H1 (cell line): ENCODE measurements at regions not wholly inside any gene's neighbourhood (a gene's known extent, or its start where the extent isn't known, plus 50 kb on each side); places are given as distances from the start of the nearest gene placed in this dataset.

Source experiments
- BRCA1 ChIP-seq: IDR thresholded peaks from 2 replicates; pipeline ENCODE4 v1.6.1; 2012; ENCODE audit warnings: low read depth, low read length, improper control_type of control experiment
- CEBPB ChIP-seq: IDR thresholded peaks from 2 replicates; pipeline ENCODE4 v1.6.1; 2012; ENCODE audit warnings: low read depth, low read length
- EGR1 ChIP-seq: IDR thresholded peaks from 2 replicates; pipeline ENCODE4 v1.6.1; 2011; ENCODE audit warnings: low read depth, low read length, borderline replicate concordance
- EP300 ChIP-seq, 2 experiments: IDR thresholded peaks; 1 replicate in 1 of 2; 2 replicates in 1 of 2; pipeline ENCODE4 v1.6.1; 2011 to 2012; ENCODE audit warnings: low read depth in 2 of 2, low read length in 2 of 2, mild to moderate bottlenecking in 2 of 2, borderline replicate concordance in 1 of 2, inconsistent platforms in 1 of 2, moderate library complexity in 1 of 2
- EZH2 ChIP-seq: fragments of 200-600 bp; sonication (generic); IDR thresholded peaks from 2 replicates; pipeline ENCODE4 v1.7.1; 2012; ENCODE audit warnings: low read depth, mild to moderate bottlenecking, moderate library complexity, low read length, inconsistent platforms; ENCODE audit not compliant: severe bottlenecking
- JUND ChIP-seq: IDR thresholded peaks from 2 replicates; pipeline ENCODE4 v1.6.1; 2011; ENCODE audit warnings: mild to moderate bottlenecking, improper control_type of control experiment, low read length
- NANOG ChIP-seq: IDR thresholded peaks from 2 replicates; pipeline ENCODE4 v1.6.1; 2011; ENCODE audit warnings: low read length, low read depth, mild to moderate bottlenecking, inconsistent platforms; ENCODE audit not compliant: insufficient read depth, poor library complexity, severe bottlenecking
- NRF1 ChIP-seq: IDR thresholded peaks from 2 replicates; pipeline ENCODE4 v1.6.1; 2011; ENCODE audit warnings: mild to moderate bottlenecking, low read depth, low read length, improper control_type of control experiment
- PHF8 ChIP-seq: fragments of 200-600 bp; sonication (generic); conservative IDR thresholded peaks from 2 replicates; pipeline ENCODE4 v1.7.1; 2012; ENCODE audit warnings: low read depth, mild to moderate bottlenecking, inconsistent platforms, low read length, moderate library complexity
- POLR2A ChIP-seq, 2 experiments: IDR thresholded peaks; 1 replicate in 1 of 2; 2 replicates in 1 of 2; pipeline ENCODE4 v1.6.1; 2011; ENCODE audit warnings: low read depth in 2 of 2, low read length in 2 of 2, mild to moderate bottlenecking in 2 of 2; ENCODE audit errors: control extremely low read depth in 1 of 2
- POLR2AphosphoS5 ChIP-seq: IDR thresholded peaks from 2 replicates; pipeline ENCODE4 v1.6.1; 2011; ENCODE audit warnings: low read depth, low read length
- RFX5 ChIP-seq: IDR thresholded peaks from 2 replicates; pipeline ENCODE4 v1.6.1; 2011; ENCODE audit warnings: low read depth, low read length, improper control_type of control experiment, borderline replicate concordance
- TEAD4 ChIP-seq: IDR thresholded peaks from 2 replicates; pipeline ENCODE4 v1.6.1; 2012; ENCODE audit warnings: low read depth, low read length, inconsistent platforms, mixed read lengths
- TF ChIP-seq, protein P1 (sequence below), 3 experiments: IDR thresholded peaks; 1 replicate in 2 of 3; 2 replicates in 1 of 3; pipeline versions ENCODE4 v1.5.1 to v1.6.1; 2011; ENCODE audit warnings: low read length in 3 of 3, mild to moderate bottlenecking in 3 of 3, inconsistent platforms in 2 of 3, low read depth in 1 of 3, moderate library complexity in 1 of 3; ENCODE audit not compliant: insufficient read depth in 1 of 3; ENCODE audit errors: control extremely low read depth in 1 of 3

DNA sequence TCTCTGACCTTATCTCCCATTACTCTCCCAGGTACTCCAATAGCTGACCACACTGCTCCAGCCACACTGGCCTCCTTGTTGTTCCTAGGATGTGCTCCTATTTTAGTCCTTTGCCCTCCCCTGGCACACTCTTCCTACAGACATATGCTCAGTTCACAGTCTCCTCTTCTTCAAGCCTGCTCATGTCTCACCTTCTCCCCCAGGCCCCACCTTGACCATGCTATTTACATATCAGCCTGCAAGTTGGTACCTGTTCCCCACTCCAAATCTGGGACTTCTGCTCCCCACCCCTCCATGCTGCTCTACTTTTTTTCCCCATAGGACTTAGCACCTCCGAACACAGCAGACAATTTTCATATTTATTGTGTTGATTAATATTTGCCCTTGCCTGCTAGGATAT, 84.9 kb upstream of the BCL6 start:
- no peak for TF ChIP-seq EGR1
- no peak for TF ChIP-seq BRCA1
- no peak for TF ChIP-seq PHF8
- TF ChIP-seq, protein P1, sequence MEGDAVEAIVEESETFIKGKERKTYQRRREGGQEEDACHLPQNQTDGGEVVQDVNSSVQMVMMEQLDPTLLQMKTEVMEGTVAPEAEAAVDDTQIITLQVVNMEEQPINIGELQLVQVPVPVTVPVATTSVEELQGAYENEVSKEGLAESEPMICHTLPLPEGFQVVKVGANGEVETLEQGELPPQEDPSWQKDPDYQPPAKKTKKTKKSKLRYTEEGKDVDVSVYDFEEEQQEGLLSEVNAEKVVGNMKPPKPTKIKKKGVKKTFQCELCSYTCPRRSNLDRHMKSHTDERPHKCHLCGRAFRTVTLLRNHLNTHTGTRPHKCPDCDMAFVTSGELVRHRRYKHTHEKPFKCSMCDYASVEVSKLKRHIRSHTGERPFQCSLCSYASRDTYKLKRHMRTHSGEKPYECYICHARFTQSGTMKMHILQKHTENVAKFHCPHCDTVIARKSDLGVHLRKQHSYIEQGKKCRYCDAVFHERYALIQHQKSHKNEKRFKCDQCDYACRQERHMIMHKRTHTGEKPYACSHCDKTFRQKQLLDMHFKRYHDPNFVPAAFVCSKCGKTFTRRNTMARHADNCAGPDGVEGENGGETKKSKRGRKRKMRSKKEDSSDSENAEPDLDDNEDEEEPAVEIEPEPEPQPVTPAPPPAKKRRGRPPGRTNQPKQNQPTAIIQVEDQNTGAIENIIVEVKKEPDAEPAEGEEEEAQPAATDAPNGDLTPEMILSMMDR (IDR thresholded peaks at IDR 0.05; ENCODE audit: control extremely low read depth in 1 of 3, insufficient read depth in 1 of 3, low read depth in 1 of 3, low read length in 3 of 3): no peak
- no peak for TF ChIP-seq NRF1
- no peak for TF ChIP-seq EP300 (IDR thresholded peaks at IDR 0.05; ENCODE audit: borderline replicate concordance in 1 of 2, low read depth in 2 of 2, low read length in 2 of 2)
- no peak for TF ChIP-seq EZH2
- TF ChIP-seq CEBPB: no peak
- TF ChIP-seq POLR2AphosphoS5: no peak
- TF ChIP-seq RFX5: no peak
- TF ChIP-seq POLR2A (IDR thresholded peaks at IDR 0.05; ENCODE audit: control extremely low read depth in 1 of 2, low read depth in 2 of 2, low read length in 2 of 2): no peak
- TF ChIP-seq JUND: no peak
- no peak for TF ChIP-seq NANOG
- TF ChIP-seq TEAD4: no peak
